A549 (cell line): ENCODE measurements at regions not wholly inside any gene's neighbourhood (a gene's known extent, or its start where the extent isn't known, plus 50 kb on each side); places are given as distances from the start of the nearest gene placed in this dataset.

Experiments used
- ATAC-seq, 2 experiments: fragments of 200-7000 bp in 1 of 2; fragments of >200 bp in 1 of 2; cut with Nextera tagmentation in 1 of 2; cut with Tn5 transposase in 1 of 2; 3 replicates each; pipeline versions ENCODE4 v1.8.0 to v1.9.1; 2018 to 2020; ENCODE audit warnings: mild to moderate bottlenecking in 1 of 2, moderate library complexity in 1 of 2
- CTCF ChIA-PET: fragments of 300-600 bp; sonication (Branson Sonifier 250); formaldehyde crosslinking; extraction: SDS; loops from one replicate; lab custom pipeline; 2021; ENCODE audit warnings: antibody characterized with exemption, inconsistent platforms; lab: Yijun Ruan, JAX
- POLR2A ChIA-PET: fragments of 350-600 bp; formaldehyde crosslinking; extraction: SDS; loops from one replicate; lab custom pipeline; 2021; ENCODE audit warnings: antibody characterized with exemption, inconsistent platforms; lab: Yijun Ruan, JAX
- DNase-seq, 2 experiments: peaks; one replicate each; pipeline versions ENCODE4 v3.0.0 to v3.0.0-alpha.2; 2011 to 2016; ENCODE audit warnings: low read depth in 1 of 2, low spot score in 1 of 2
- FAIRE-seq: peaks from 2 replicates; lab custom pipeline; 2011; peaks lifted over from hg19 to GRCh38; lab: Jason Lieb, UNC
- H3K27ac ChIP-seq, 2 experiments: fragments of >200 bp; sonication (Bioruptor Twin); formaldehyde crosslinking; 3 replicates each; pipeline ENCODE4 v1.5.1; 2016 to 2017
- H3K4me1 ChIP-seq: fragments of >200 bp; sonication (Bioruptor Twin); formaldehyde crosslinking; 3 replicates; pipeline ENCODE4 v1.6.1; 2016
- H3K4me2 ChIP-seq: fragments of >200 bp; sonication (Bioruptor Twin); formaldehyde crosslinking; 3 replicates; pipeline ENCODE4 v1.6.1; 2016
- H3K4me3 ChIP-seq: fragments of >200 bp; sonication (Bioruptor Twin); formaldehyde crosslinking; 3 replicates; pipeline ENCODE4 v1.5.1; 2016
- H3K9me3 ChIP-seq: fragments of >200 bp; sonication (Bioruptor Twin); formaldehyde crosslinking; 3 replicates; pipeline ENCODE4 v1.6.1; 2016
- ATOH8 ChIP-seq: fragments of 250-450 bp; sonication (Bioruptor Pico); IDR thresholded peaks from 2 replicates; pipeline ENCODE4 v1.5.0; 2020; ENCODE audit warnings: low read depth, mild to moderate bottlenecking, moderate library complexity
- CBX2 ChIP-seq: fragments of 200-600 bp; sonication (generic); IDR thresholded peaks from 2 replicates; pipeline ENCODE4 v1.6.1; 2016; ENCODE audit warnings: low read depth, mild to moderate bottlenecking, borderline replicate concordance
- CHD4 ChIP-seq: fragments of 200-600 bp; sonication (generic); IDR thresholded peaks from 2 replicates; pipeline ENCODE4 v1.6.1; 2016; ENCODE audit warnings: antibody characterized with exemption, mild to moderate bottlenecking, borderline replicate concordance
- ESRRA ChIP-seq: fragments of 150-350 bp; IDR thresholded peaks from 2 replicates; pipeline ENCODE4 v1.6.1; 2014; ENCODE audit warnings: mild to moderate bottlenecking, low read length, borderline replicate concordance
- FOSB ChIP-seq: fragments of 250-450 bp; sonication (Bioruptor Pico); IDR thresholded peaks from 2 replicates; pipeline ENCODE4 v1.5.0; 2020; ENCODE audit warnings: mild to moderate bottlenecking, moderate library complexity
- FOSL2 ChIP-seq, 2 experiments: fragments of 450-650 bp in 1 of 2; fragments of >200 bp in 1 of 2; sonication (Bioruptor Twin) in 1 of 2; formaldehyde crosslinking; IDR thresholded peaks; 2 replicates each; pipeline versions ENCODE4 v1.5.0 to v1.6.1; 2016 to 2020; ENCODE audit warnings: mild to moderate bottlenecking in 1 of 2, moderate library complexity in 1 of 2
- GATA3 ChIP-seq: IDR thresholded peaks from 2 replicates; pipeline ENCODE4 v1.6.1; 2012; ENCODE audit warnings: borderline replicate concordance
- HDAC2 ChIP-seq: fragments of 200-600 bp; sonication (generic); IDR thresholded peaks from 2 replicates; pipeline ENCODE4 v1.6.1; 2016
- HEYL ChIP-seq: fragments of 250-450 bp; sonication (Bioruptor Pico); IDR thresholded peaks from 2 replicates; pipeline ENCODE4 v1.8.0; 2021; ENCODE audit warnings: mild to moderate bottlenecking, moderate library complexity
- HOXA7 ChIP-seq: fragments of 250-450 bp; sonication (Bioruptor Pico); IDR thresholded peaks from 2 replicates; pipeline ENCODE4 v1.5.0; 2020; ENCODE audit warnings: mild to moderate bottlenecking, moderate library complexity
- HOXB13 ChIP-seq: fragments of 250-450 bp; sonication (Bioruptor Pico); IDR thresholded peaks from 2 replicates; pipeline ENCODE4 v1.5.0; 2020; ENCODE audit warnings: low read depth, mild to moderate bottlenecking, moderate library complexity
- JUN ChIP-seq, 2 experiments: fragments of >200 bp; sonication (Bioruptor Twin); formaldehyde crosslinking; IDR thresholded peaks; 2 replicates in 1 of 2; 3 replicates in 1 of 2; pipeline ENCODE4 v1.6.1; 2016 to 2017
- MYC ChIP-seq: IDR thresholded peaks from 2 replicates; pipeline ENCODE4 v1.6.1; 2012; ENCODE audit warnings: mild to moderate bottlenecking, inconsistent platforms, low read length, improper control_type of control experiment, borderline replicate concordance
- NFE2L2 ChIP-seq: fragments of 150-350 bp; conservative IDR thresholded peaks from 2 replicates; pipeline ENCODE4 v1.6.1; 2014; ENCODE audit warnings: low read length
- NPAS2 ChIP-seq: fragments of 250-450 bp; sonication (Bioruptor Pico); IDR thresholded peaks from 2 replicates; pipeline ENCODE4 v1.8.0; 2022; ENCODE audit warnings: mild to moderate bottlenecking, moderate library complexity, borderline replicate concordance
- PHF8 ChIP-seq: fragments of 200-600 bp; sonication (generic); IDR thresholded peaks from 2 replicates; pipeline ENCODE4 v1.6.1; 2016; ENCODE audit warnings: low read depth, mild to moderate bottlenecking, antibody characterized with exemption, moderate library complexity, borderline replicate concordance
- POLR2A ChIP-seq: IDR thresholded peaks from 2 replicates; pipeline ENCODE4 v1.6.1; 2012; ENCODE audit warnings: mild to moderate bottlenecking, low read length
- POLR2AphosphoS2 ChIP-seq: conservative IDR thresholded peaks from 2 replicates; pipeline ENCODE4 v1.6.1; 2012; ENCODE audit warnings: low read length, improper control_type of control experiment, inconsistent platforms
- RAD21 ChIP-seq, 2 experiments: fragments of >200 bp in 1 of 2; sonication (Bioruptor Twin) in 1 of 2; formaldehyde crosslinking in 1 of 2; IDR thresholded peaks in 1 of 2; conservative IDR thresholded peaks in 1 of 2; 2 replicates in 1 of 2; 3 replicates in 1 of 2; pipeline ENCODE4 v1.6.1; 2012 to 2018; ENCODE audit warnings: inconsistent platforms in 1 of 2
- ZC3H11A ChIP-seq: fragments of 450-650 bp; IDR thresholded peaks from 2 replicates; pipeline ENCODE4 v1.6.1; 2014; ENCODE audit warnings: antibody characterized with exemption, mild to moderate bottlenecking
- ZFP36 ChIP-seq: fragments of 450-650 bp; IDR thresholded peaks from 2 replicates; pipeline ENCODE4 v1.6.1; 2014; ENCODE audit warnings: borderline replicate concordance; ENCODE audit not compliant: partially characterized antibody
- ZNF302 ChIP-seq: fragments of 250-450 bp; sonication (Bioruptor Pico); IDR thresholded peaks from 2 replicates; pipeline ENCODE4 v1.9.0; 2021; ENCODE audit warnings: inconsistent platforms, mild to moderate bottlenecking, moderate library complexity
- ZSCAN20 ChIP-seq: fragments of 250-450 bp; sonication (Bioruptor Pico); IDR thresholded peaks from 2 replicates; pipeline ENCODE4 v1.8.0; 2022; ENCODE audit warnings: mild to moderate bottlenecking, moderate library complexity
- WGBS: methylation state at CpG from one replicate; pipeline ENCODE4 v1.1.6; 2017; ENCODE audit errors: missing lambda C conversion rate; 5-methylcytosine and 5-hydroxymethylcytosine counted together
- TF ChIP-seq, protein P1 (sequence below): IDR thresholded peaks from 2 replicates; pipeline ENCODE4 v1.6.1; 2012; ENCODE audit warnings: low read depth, borderline replicate concordance
- TF ChIP-seq, protein P2 (sequence below): IDR thresholded peaks from 2 replicates; pipeline ENCODE4 v1.6.1; 2012
- TF ChIP-seq, protein P3 (sequence below): fragments of >200 bp; sonication (Bioruptor Twin); formaldehyde crosslinking; IDR thresholded peaks from 3 replicates; pipeline ENCODE4 v1.5.1; 2016
- TF ChIP-seq, protein P4 (sequence below): fragments of >200 bp; sonication (Bioruptor Twin); formaldehyde crosslinking; IDR thresholded peaks from 3 replicates; pipeline ENCODE4 v1.6.1; 2016

- TF ChIP-seq NFE2L2 (no peak), HDAC2 (no peak), ATOH8 (no peak), ESRRA (no peak), GATA3 (no peak), FOSL2 (IDR thresholded peaks at IDR 0.05) (no peak), FOSL2 (CRISPR knock-in tag; IDR thresholded peaks at IDR 0.05) (no peak), ZC3H11A (no peak), ZNF302 (no peak), HOXA7 (CRISPR knock-in tag) (no peak), HEYL (CRISPR knock-in tag) (no peak), PHF8 (no peak), NPAS2 (CRISPR knock-in tag) (no peak), HOXB13 (no peak), RAD21 (conservative IDR thresholded peaks at IDR 0.05 in 1 of 2, IDR thresholded peaks at IDR 0.05 in 1 of 2) (no peak), MYC (no peak), ZSCAN20 (CRISPR knock-in tag) (no peak), CBX2 (no peak), ZFP36 (no peak)
- TF ChIP-seq, protein P1, sequence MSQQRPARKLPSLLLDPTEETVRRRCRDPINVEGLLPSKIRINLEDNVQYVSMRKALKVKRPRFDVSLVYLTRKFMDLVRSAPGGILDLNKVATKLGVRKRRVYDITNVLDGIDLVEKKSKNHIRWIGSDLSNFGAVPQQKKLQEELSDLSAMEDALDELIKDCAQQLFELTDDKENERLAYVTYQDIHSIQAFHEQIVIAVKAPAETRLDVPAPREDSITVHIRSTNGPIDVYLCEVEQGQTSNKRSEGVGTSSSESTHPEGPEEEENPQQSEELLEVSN = no peak
- Histone ChIP-seq H3K4me1 (peaks cover 8% of the 10 kb centered on the region; the same call in 2 of the 3 replicates), H3K27ac (no peak overlapping the region), H3K9me3 (no peaks in the 10 kb centered on the region), H3K4me2 (no peak overlapping the region), H3K4me3 (no peak overlapping the region)
- CTCF ChIA-PET = no interaction called here
- no peak for ATAC-seq
- FAIRE-seq = no peak
- DNase-seq = no peak
- 76% methylated on average over 5 of the region's 5 CpGs for WGBS
- POLR2A ChIA-PET = no interaction called here
Measured at GRCh38 chr15:91499774-91500383, 353.6 kb upstream of the SLCO3A1 start.

- no peak for TF ChIP-seq CHD4
- TF ChIP-seq FOSL2 (IDR thresholded peaks at IDR 0.05) = no peak
- TF ChIP-seq FOSL2 (CRISPR knock-in tag; IDR thresholded peaks at IDR 0.05) = peak; percentile 55
- TF ChIP-seq, all 56 proteins: peak for 1
- ATAC-seq = no peak
Measured at GRCh38 chr15:91508633-91509032, 344.9 kb upstream of the SLCO3A1 start.

GRCh38 chr15:91514147-91514546, 339.4 kb upstream of the SLCO3A1 start:
- CTCF ChIA-PET = interaction anchor here (1.0 to 1.9 kb wide), 5 partner anchors 25 to 242 kb away, joined by 3 to 5 read pairs (median 4); no protein-coding TSS in a partner anchor
- H3K4me3 ChIP-seq = no peak overlapping the region
- no peak for ATAC-seq
- peak overlapping the region; percentile 8 to 67; a peak in 4 of 6 replicates for H3K27ac ChIP-seq
- TF ChIP-seq HDAC2 (no peak), POLR2A (no peak), ESRRA (no peak), POLR2AphosphoS2 (no peak), FOSB (CRISPR knock-in tag) (no peak), JUN (IDR thresholded peaks at IDR 0.05) (no peak)
- TF ChIP-seq, protein P2, sequence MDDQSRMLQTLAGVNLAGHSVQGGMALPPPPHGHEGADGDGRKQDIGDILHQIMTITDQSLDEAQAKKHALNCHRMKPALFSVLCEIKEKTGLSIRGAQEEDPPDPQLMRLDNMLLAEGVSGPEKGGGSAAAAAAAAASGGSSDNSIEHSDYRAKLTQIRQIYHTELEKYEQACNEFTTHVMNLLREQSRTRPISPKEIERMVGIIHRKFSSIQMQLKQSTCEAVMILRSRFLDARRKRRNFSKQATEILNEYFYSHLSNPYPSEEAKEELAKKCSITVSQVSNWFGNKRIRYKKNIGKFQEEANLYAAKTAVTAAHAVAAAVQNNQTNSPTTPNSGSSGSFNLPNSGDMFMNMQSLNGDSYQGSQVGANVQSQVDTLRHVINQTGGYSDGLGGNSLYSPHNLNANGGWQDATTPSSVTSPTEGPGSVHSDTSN = no peak
- TF ChIP-seq, protein P3, sequence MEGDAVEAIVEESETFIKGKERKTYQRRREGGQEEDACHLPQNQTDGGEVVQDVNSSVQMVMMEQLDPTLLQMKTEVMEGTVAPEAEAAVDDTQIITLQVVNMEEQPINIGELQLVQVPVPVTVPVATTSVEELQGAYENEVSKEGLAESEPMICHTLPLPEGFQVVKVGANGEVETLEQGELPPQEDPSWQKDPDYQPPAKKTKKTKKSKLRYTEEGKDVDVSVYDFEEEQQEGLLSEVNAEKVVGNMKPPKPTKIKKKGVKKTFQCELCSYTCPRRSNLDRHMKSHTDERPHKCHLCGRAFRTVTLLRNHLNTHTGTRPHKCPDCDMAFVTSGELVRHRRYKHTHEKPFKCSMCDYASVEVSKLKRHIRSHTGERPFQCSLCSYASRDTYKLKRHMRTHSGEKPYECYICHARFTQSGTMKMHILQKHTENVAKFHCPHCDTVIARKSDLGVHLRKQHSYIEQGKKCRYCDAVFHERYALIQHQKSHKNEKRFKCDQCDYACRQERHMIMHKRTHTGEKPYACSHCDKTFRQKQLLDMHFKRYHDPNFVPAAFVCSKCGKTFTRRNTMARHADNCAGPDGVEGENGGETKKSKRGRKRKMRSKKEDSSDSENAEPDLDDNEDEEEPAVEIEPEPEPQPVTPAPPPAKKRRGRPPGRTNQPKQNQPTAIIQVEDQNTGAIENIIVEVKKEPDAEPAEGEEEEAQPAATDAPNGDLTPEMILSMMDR = no peak
- TF ChIP-seq, protein P4, sequence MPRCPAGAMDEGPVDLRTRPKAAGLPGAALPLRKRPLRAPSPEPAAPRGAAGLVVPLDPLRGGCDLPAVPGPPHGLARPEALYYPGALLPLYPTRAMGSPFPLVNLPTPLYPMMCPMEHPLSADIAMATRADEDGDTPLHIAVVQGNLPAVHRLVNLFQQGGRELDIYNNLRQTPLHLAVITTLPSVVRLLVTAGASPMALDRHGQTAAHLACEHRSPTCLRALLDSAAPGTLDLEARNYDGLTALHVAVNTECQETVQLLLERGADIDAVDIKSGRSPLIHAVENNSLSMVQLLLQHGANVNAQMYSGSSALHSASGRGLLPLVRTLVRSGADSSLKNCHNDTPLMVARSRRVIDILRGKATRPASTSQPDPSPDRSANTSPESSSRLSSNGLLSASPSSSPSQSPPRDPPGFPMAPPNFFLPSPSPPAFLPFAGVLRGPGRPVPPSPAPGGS = no peak
- TF ChIP-seq, all 56 proteins: peak for 0
- FAIRE-seq = no peak
- 62% methylated on average over 2 of the region's 2 CpGs for WGBS
- DNase-seq = no peak
- Histone ChIP-seq H3K4me2 (peak overlapping the region; percentile 13; the same call in 2 of the 3 replicates), H3K9me3 (no peaks in the 10 kb centered on the region), H3K4me1 (peaks cover 20% of the 10 kb centered on the region)
- POLR2A ChIA-PET = no interaction called here

More at GRCh38 chr15:91508633-91509032, 344.9 kb upstream of the SLCO3A1 start:
- ChIA-PET POLR2A (no interaction called here), CTCF (interaction anchor here (1.1 kb wide), 1 partner anchor 11 kb away, joined by 3 read pairs; no protein-coding TSS in a partner anchor)
- Histone ChIP-seq H3K27ac (no peak overlapping the region), H3K4me1 (no peaks in the 10 kb centered on the region; the same call in 2 of the 3 replicates), H3K9me3 (no peaks in the 10 kb centered on the region), H3K4me2 (no peak overlapping the region; the same call in 2 of the 3 replicates), H3K4me3 (no peak overlapping the region)
- FAIRE-seq (no peak), DNase-seq (no peak)
- 52% methylated on average over 3 of the region's 3 CpGs for WGBS
